MCF 10A (cell line): ENCODE measurements at regions not wholly inside any gene's neighbourhood (a gene's known extent, or its start where the extent isn't known, plus 50 kb on each side); places are given as distances from the start of the nearest gene placed in this dataset.

ENCODE experiments used
- BruUV-seq: library from RNA; stranded (reverse); fragments of 400-500 nt; replicated peaks from 2 replicates; lab custom pipeline; 2021; lab: Mats Ljungman, UMichigan
- CTCF ChIA-PET: fragments of 300-600 bp; sonication (Branson Sonifier 250); formaldehyde crosslinking; extraction: SDS; loops from one replicate; lab custom pipeline; 2021; ENCODE audit warnings: antibody characterized with exemption, inconsistent platforms; lab: Yijun Ruan, JAX
- POLR2A ChIA-PET: fragments of 300-600, 350-650 bp; sonication (Branson Sonifier 250); formaldehyde crosslinking; extraction: SDS; loops from one replicate; lab custom pipeline; 2020; ENCODE audit warnings: antibody characterized with exemption, inconsistent platforms; lab: Yijun Ruan, JAX
- DNase-seq: peaks from one replicate; pipeline ENCODE4 v3.0.0-alpha.2; 2018; ENCODE audit not compliant: unreplicated experiment
- H3K27ac Mint-ChIP-seq: one replicate; pipeline ENCODE4 v1.8.0; 2022; ENCODE audit warnings: mild to moderate bottlenecking, low read depth, mixed read lengths; ENCODE audit not compliant: unreplicated experiment
- H3K27me3 Mint-ChIP-seq: one replicate; pipeline ENCODE4 v1.8.0; 2022; ENCODE audit warnings: mixed read lengths; ENCODE audit not compliant: insufficient read depth, unreplicated experiment
- H3K36me3 Mint-ChIP-seq: one replicate; pipeline ENCODE4 v1.8.0; 2022; ENCODE audit warnings: mild to moderate bottlenecking, moderate library complexity, mixed read lengths; ENCODE audit not compliant: insufficient read depth, unreplicated experiment
- H3K4me1 Mint-ChIP-seq: one replicate; pipeline ENCODE4 v1.8.0; 2022; ENCODE audit warnings: mixed read lengths; ENCODE audit not compliant: insufficient read depth, unreplicated experiment
- H3K4me3 Mint-ChIP-seq: one replicate; pipeline ENCODE4 v1.8.0; 2022; ENCODE audit warnings: mild to moderate bottlenecking, moderate library complexity, mixed read lengths; ENCODE audit not compliant: unreplicated experiment
- H3K9me3 Mint-ChIP-seq: one replicate; pipeline ENCODE4 v1.8.0; 2022; ENCODE audit warnings: mixed read lengths; ENCODE audit not compliant: unreplicated experiment
- intact Hi-C: fragments of 100-400 bp; cut with micrococcal nuclease; formaldehyde crosslinking; loops from 2 replicates; pipeline ENCODE4 v1.14.1; 2022
- TF ChIP-seq, protein P1 (sequence below): fragments of 200-600 bp; IDR thresholded peaks from one replicate; pipeline ENCODE4 v1.8.0; 2022; ENCODE audit warnings: antibody characterized with exemption, mild to moderate bottlenecking; ENCODE audit not compliant: unreplicated experiment

DNA sequence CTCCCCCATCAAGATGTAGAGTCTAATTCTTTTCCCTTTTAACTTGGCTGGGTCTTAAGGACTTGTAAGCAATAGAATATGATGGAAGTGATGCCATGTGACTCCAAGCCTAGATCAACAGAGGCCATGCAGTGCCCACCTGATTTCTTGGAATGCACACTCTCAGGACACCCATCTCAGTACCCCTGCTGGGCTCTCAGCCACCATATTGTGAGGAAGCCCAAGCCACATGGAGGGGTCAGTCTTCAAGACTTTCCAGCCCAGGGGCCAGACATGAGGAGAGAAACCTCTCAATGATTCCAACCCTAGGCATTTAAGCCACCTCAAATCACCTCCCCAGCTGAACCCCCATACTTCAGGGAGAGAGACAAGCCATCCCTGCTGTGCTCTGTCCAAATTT, 62.2 kb upstream of the CARD11 start:
- H3K27me3 Mint-ChIP-seq: no peaks in the 10 kb centered on the region
- BruUV-seq: no TSS peak
- H3K4me1 Mint-ChIP-seq: no peaks in the 10 kb centered on the region
- intact Hi-C loops: no loop called here
- ChIA-PET CTCF (interaction anchor here (0.6 kb wide), 1 partner anchor 56 kb away, joined by 3 read pairs; no protein-coding TSS in a partner anchor), POLR2A (no interaction called here)
- no peaks in the 10 kb centered on the region for H3K36me3 Mint-ChIP-seq
- TF ChIP-seq, protein P1, sequence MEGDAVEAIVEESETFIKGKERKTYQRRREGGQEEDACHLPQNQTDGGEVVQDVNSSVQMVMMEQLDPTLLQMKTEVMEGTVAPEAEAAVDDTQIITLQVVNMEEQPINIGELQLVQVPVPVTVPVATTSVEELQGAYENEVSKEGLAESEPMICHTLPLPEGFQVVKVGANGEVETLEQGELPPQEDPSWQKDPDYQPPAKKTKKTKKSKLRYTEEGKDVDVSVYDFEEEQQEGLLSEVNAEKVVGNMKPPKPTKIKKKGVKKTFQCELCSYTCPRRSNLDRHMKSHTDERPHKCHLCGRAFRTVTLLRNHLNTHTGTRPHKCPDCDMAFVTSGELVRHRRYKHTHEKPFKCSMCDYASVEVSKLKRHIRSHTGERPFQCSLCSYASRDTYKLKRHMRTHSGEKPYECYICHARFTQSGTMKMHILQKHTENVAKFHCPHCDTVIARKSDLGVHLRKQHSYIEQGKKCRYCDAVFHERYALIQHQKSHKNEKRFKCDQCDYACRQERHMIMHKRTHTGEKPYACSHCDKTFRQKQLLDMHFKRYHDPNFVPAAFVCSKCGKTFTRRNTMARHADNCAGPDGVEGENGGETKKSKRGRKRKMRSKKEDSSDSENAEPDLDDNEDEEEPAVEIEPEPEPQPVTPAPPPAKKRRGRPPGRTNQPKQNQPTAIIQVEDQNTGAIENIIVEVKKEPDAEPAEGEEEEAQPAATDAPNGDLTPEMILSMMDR: no peak
- H3K9me3 Mint-ChIP-seq: peaks cover 8% of the 10 kb centered on the region
- no peak overlapping the region for H3K4me3 Mint-ChIP-seq
- DNase-seq: no peak
- H3K27ac Mint-ChIP-seq: no peak overlapping the region

DNA sequence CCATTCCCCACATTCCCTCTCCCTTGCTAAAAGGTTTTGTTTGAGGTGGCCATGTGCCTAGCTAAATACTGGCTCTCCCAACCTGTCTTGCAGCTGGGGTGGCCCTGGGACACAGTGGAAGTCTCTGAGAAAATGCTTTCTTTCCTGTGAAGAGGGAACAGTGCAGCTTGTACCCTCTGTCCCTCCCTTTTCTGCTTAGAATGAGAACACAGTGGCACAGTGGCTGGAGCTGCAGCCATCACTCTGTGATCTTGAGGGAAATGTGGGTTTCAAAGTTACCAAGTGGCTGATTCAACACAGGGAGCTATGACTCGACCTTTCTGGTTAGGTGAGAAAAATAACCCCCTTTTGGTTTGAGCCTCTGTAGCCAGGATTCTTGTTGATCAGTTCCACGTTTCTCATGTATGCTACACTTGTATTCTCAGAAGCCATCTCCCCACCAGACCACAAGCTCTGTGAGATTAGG, 62.7 kb upstream of the CARD11 start:
- BruUV-seq: no TSS peak
- TF ChIP-seq, protein P1: no peak
- H3K4me3 Mint-ChIP-seq: no peak overlapping the region
- no peaks in the 10 kb centered on the region for H3K27me3 Mint-ChIP-seq
- H3K4me1 Mint-ChIP-seq: no peaks in the 10 kb centered on the region
- H3K9me3 Mint-ChIP-seq: peaks cover 8% of the 10 kb centered on the region
- no peak overlapping the region for H3K27ac Mint-ChIP-seq
- no peaks in the 10 kb centered on the region for H3K36me3 Mint-ChIP-seq
- CTCF ChIA-PET: interaction anchor here (0.5 kb wide), 1 partner anchor 168 kb away, joined by 3 read pairs; no protein-coding TSS in a partner anchor
- POLR2A ChIA-PET: no interaction called here
- DNase-seq: no peak
- intact Hi-C loops: no loop called here

DNA sequence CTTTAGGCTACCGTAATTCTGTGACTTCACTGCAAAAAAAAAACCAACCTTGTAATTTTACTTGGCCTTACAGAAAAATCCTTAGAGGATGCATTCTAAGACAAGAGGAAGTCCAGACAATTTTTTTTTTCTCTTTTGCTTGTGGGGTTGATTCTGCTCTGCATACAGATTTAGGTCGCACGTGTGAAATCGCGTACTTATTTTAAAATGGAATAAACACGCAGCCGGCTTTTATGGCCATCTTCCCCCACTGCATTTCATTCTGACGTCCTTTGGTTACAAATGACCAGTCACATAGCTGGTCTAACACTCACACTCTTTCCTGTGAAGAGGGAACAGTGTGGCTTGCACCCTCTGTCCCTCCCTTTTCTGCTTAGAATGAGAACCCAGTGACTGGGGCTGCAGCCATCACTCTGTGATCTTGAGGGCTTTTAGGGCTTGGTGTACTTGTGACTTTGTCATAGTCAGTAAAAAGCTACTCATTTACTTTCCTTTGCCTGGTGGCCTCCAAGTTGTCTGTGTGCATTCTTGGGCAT, 63.6 kb upstream of the CARD11 start:
- Mint-ChIP-seq H3K9me3 (peaks cover 8% of the 10 kb centered on the region), H3K4me3 (no peak overlapping the region)

DNA sequence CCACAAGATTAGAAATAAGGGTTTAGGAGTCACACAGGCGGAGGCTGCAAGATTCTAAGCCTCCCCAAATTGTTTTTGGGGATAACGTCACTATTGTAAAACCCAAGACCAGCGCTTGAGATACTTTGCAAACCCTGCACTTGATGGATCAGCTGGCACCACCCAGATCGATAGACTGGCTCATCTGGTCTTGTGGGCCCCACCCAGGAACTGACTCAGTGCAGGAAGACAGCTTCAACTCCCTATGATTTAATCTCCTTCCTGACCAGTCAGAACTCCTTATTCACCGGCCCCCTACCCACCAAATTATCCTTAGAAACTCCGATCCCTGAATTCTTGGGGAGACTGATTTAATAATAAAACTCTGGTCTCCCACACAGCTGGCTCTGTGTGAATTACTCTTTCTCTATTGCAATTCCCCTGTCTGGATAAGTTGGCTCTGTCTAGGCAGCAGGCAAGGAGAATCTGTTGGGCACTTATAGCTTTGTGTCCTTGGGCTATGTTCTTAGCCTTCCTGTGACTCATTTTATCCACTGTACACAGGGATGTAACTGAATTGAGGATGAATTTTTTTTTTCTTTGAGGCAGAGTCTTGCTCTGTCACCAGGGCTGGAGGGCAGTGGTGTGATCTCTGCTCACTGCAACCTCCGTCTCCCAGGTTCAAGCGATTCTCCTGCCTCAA, 64.4 kb upstream of the CARD11 start:
- intact Hi-C loops: no loop called here
- TF ChIP-seq, protein P1: no peak
- H3K4me3 Mint-ChIP-seq: no peak overlapping the region
- no peaks in the 10 kb centered on the region for H3K36me3 Mint-ChIP-seq
- BruUV-seq: no TSS peak
- ChIA-PET CTCF (no interaction called here), POLR2A (interaction anchor here (0.7 kb wide), 1 partner anchor 30 kb away, joined by 3 read pairs; no protein-coding TSS in a partner anchor)
- H3K27me3 Mint-ChIP-seq: no peaks in the 10 kb centered on the region
- H3K4me1 Mint-ChIP-seq: no peaks in the 10 kb centered on the region
- H3K27ac Mint-ChIP-seq: no peak overlapping the region
- no peak for DNase-seq
- peaks cover 8% of the 10 kb centered on the region for H3K9me3 Mint-ChIP-seq

More for the DNA sequence above, 63.6 kb upstream of the CARD11 start:
- POLR2A ChIA-PET: interaction anchor here (0.7 kb wide), 1 partner anchor 31 kb away, joined by 3 read pairs; no protein-coding TSS in a partner anchor
- no peak for DNase-seq
- no TSS peak for BruUV-seq
- TF ChIP-seq, protein P1: no peak
- H3K4me1 Mint-ChIP-seq: no peaks in the 10 kb centered on the region
- no peaks in the 10 kb centered on the region for H3K27me3 Mint-ChIP-seq
- H3K36me3 Mint-ChIP-seq: no peaks in the 10 kb centered on the region
- H3K27ac Mint-ChIP-seq: no peak overlapping the region
- intact Hi-C loops: no loop called here
- CTCF ChIA-PET: no interaction called here
